HEK293T (cell line): ENCODE measurements at regions not wholly inside any gene's neighbourhood (a gene's known extent, or its start where the extent isn't known, plus 50 kb on each side); places are given as distances from the start of the nearest gene placed in this dataset.

Source experiments
- ELF4 ChIP-seq: fragments of 450-650 bp; IDR thresholded peaks from 2 replicates; pipeline ENCODE4 v1.6.1; 2017; ENCODE audit warnings: antibody characterized with exemption
- NFRKB ChIP-seq: fragments of 450-650 bp; IDR thresholded peaks from 2 replicates; pipeline ENCODE4 v1.6.1; 2016; ENCODE audit warnings: mild to moderate bottlenecking, moderate library complexity
- SUZ12 ChIP-seq: fragments of 450-650 bp; IDR thresholded peaks from 2 replicates; pipeline ENCODE4 v1.6.1; 2016; ENCODE audit warnings: mild to moderate bottlenecking

DNA sequence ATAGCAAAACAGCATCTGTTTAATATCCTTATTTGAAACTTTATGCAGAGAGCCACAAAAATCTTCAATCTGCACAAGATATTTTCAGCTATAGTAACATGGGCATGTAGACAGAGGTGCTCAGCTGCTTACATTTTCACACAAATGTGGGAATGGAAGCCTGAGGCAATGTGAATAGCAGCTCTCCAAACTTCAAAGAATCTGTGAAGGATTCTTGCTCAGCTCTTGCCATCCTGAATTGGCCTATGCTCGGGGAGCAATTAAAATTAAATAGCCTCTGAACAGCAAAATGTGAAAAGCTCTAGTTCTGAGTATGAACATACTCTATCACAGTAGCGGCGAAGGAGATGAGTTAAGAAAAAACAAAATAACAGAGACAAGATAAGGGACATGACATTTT is 1523.8 kb downstream of the PCDH7 start:
- TF ChIP-seq ELF4 (no peak), SUZ12 (no peak), NFRKB (no peak)
